Kidney (tissue), 13 donors: ENCODE measurements at regions not wholly inside any gene's neighbourhood (a gene's known extent, or its start where the extent isn't known, plus 50 kb on each side); places are given as distances from the start of the nearest gene placed in this dataset.
"Not testable (repeated sequence)": the region's sequence is repeated elsewhere in the genome, so short reads cannot be mapped to it uniquely, and the experiment has no call there.

Experiments used
- DNase-seq, 5 donors: peaks; one replicate each; pipeline ENCODE4 v3.0.0-alpha.2; 2013 to 2020
- FAIRE-seq: peaks from 2 replicates; lab custom pipeline; 2012; peaks lifted over from hg19 to GRCh38; lab: Jason Lieb, UNC
- H3K27ac ChIP-seq, 2 donors: one replicate each; pipeline ENCODE4 v1.7.0; 2013; ENCODE audit warnings: low read depth in 2 of 2, low read length in 2 of 2, inconsistent platforms in 1 of 2
- H3K27me3 ChIP-seq: one replicate; pipeline ENCODE4 v1.7.1; 2013; ENCODE audit warnings: low read length, inconsistent platforms; ENCODE audit not compliant: control insufficient read depth, insufficient read depth
- H3K36me3 ChIP-seq, 3 donors: one replicate each; pipeline versions ENCODE4 v1.7.0 to v1.7.1; 2013; ENCODE audit warnings: low read length in 3 of 3, control low read depth in 1 of 3, inconsistent platforms in 1 of 3; ENCODE audit not compliant: insufficient read depth in 3 of 3, control insufficient read depth in 2 of 3
- H3K4me1 ChIP-seq, 3 donors: one replicate each; pipeline versions ENCODE4 v1.7.0 to v1.7.1; 2013; ENCODE audit warnings: low read length in 3 of 3, inconsistent platforms in 1 of 3, low read depth in 1 of 3; ENCODE audit not compliant: control insufficient read depth in 2 of 3, insufficient read depth in 2 of 3
- H3K4me3 ChIP-seq, 3 donors: one replicate each; pipeline versions ENCODE4 v1.7.0 to v1.8.1; 2013; ENCODE audit warnings: low read length in 3 of 3, control low read depth in 1 of 3, inconsistent platforms in 1 of 3
- H3K9ac ChIP-seq, 3 donors: one replicate each; pipeline versions ENCODE4 v1.7.0 to v1.7.1; 2013; ENCODE audit warnings: low read length in 3 of 3, control low read depth in 1 of 3, inconsistent platforms in 1 of 3
- H3K9me3 ChIP-seq, 3 donors: one replicate each; pipeline versions ENCODE4 v1.7.0 to v1.7.1; 2013; ENCODE audit warnings: low read length in 3 of 3, control low read depth in 1 of 3, inconsistent platforms in 1 of 3; ENCODE audit not compliant: control insufficient read depth in 2 of 3, insufficient read depth in 1 of 3
- intact Hi-C: fragments of 100-400 bp; cut with DNase I; formaldehyde crosslinking; loops from one replicate; pipeline ENCODE4 v1.11.1; 2022
- TF ChIP-seq, protein P1 (sequence below): IDR thresholded peaks from 3 replicates; pipeline ENCODE4 v1.5.1; 2012; ENCODE audit warnings: mild to moderate bottlenecking, moderate library complexity, borderline replicate concordance; ENCODE audit not compliant: insufficient read depth; ENCODE audit errors: extremely low read depth
- donor health status: control.
- donor health status: control.
- donor health status: control.
- donor health status: control.
- donor health status: control.
- donor health status: DM: yes; HTN: yes; CAD: no.
- donor health status: Normal renal cell carcinoma (clear cell type).

DNA sequence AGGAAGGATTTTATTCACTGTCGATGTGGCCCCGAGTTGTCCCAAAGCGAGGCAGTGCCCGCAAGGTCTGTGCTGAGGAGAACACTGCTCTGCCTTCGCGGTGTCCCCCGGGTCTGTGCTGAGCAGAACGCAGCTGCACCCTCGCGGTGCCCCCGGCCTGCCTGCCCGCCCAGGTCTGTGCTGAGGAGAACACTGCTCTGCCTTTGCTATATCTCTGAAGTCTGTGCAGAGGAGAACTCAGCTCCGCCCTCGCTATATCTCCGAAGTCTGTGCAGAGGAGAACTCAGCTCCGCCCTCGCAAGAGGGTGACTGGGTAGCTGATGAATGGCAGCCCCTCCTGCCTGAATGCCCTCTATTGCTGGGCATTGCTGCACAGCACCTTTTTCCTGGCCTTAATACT lies 249.4 kb upstream of the POTED start:
- not testable (repeated sequence) for H3K27me3 ChIP-seq

DNA sequence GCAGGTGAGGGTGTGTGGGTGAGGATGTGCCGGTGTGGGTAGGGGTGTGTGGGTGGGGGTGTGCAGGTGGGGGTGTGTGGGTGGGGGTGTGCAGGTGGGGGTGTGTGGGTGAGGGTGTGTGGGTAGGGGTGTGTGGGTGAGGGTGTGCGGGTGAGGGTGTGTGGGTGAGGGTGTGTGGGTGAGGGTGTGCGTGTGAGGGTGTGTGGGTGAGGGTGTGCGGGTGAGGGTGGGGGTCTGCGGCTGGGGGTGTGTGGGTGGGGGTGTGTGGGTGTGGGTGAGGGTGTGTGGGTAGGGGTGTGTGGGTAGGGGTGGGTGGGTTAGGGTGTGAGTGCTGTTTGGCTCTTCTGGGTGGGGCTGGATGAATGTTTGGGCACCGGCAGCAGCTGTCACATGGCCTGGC lies 241.4 kb upstream of the POTED start:
- intact Hi-C loops: no loop called here
- no peak for DNase-seq
- H3K4me1 ChIP-seq: no peaks in the 10 kb centered on the region
- no peaks in the 10 kb centered on the region for H3K36me3 ChIP-seq
- H3K9me3 ChIP-seq: no peaks in the 10 kb centered on the region
- TF ChIP-seq, protein P1, sequence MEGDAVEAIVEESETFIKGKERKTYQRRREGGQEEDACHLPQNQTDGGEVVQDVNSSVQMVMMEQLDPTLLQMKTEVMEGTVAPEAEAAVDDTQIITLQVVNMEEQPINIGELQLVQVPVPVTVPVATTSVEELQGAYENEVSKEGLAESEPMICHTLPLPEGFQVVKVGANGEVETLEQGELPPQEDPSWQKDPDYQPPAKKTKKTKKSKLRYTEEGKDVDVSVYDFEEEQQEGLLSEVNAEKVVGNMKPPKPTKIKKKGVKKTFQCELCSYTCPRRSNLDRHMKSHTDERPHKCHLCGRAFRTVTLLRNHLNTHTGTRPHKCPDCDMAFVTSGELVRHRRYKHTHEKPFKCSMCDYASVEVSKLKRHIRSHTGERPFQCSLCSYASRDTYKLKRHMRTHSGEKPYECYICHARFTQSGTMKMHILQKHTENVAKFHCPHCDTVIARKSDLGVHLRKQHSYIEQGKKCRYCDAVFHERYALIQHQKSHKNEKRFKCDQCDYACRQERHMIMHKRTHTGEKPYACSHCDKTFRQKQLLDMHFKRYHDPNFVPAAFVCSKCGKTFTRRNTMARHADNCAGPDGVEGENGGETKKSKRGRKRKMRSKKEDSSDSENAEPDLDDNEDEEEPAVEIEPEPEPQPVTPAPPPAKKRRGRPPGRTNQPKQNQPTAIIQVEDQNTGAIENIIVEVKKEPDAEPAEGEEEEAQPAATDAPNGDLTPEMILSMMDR: no peak
- no peak overlapping the region for H3K9ac ChIP-seq
- H3K4me3 ChIP-seq: no peak overlapping the region
- H3K27ac ChIP-seq: no peak overlapping the region
- no peak for FAIRE-seq
- no peaks in the 10 kb centered on the region for H3K27me3 ChIP-seq

More for the DNA sequence above, 249.4 kb upstream of the POTED start:
- H3K9me3 ChIP-seq, H3K27ac ChIP-seq, H3K36me3 ChIP-seq, FAIRE-seq, H3K4me3 ChIP-seq, intact Hi-C loops, DNase-seq, H3K9ac ChIP-seq, H3K4me1 ChIP-seq: not testable (repeated sequence)

DNA sequence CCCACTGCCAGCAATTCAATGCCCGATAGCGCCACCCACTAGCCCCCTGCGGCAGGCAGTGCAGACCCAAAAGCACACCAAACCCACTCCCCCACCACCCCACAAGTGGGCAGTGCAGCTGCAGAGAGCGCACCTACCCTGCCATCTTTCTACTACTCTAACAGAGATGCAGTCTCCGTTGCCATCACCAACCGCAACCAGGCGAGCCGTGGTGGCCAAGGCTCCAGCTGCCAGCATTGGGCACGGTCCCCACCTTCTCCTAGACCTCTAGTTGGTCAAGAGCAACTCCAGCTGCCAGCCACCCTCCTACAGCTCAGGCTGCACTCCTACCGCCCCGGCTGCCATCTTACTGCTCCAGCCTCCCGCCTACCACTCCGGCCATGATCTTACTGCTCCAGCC lies 236.9 kb upstream of the POTED start:
- H3K27me3 ChIP-seq, H3K27ac ChIP-seq, H3K36me3 ChIP-seq, intact Hi-C loops, H3K9me3 ChIP-seq, H3K9ac ChIP-seq, DNase-seq, H3K4me1 ChIP-seq, H3K4me3 ChIP-seq, FAIRE-seq: not testable (repeated sequence)

DNA sequence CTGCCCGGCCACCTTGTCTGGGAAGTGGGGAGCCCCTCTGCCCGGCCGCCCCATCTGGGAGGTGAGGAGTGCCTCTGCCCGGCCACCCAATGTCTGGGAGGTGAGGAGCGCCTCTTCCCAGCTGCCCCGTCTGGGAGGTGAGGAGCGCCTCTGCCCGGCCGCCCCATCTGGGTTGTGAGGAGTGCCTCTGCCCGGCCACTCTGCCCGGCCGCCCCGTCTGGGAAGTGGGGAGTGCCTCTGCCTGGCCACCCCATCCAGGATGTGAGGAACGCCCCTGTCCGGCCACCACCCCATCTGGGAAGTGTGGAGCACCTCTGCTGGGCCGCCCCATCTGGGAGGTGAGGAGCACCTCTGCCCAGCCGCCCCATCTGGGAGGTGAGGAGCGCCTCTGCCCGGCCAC lies 230.6 kb upstream of the POTED start:
- H3K27ac ChIP-seq, H3K4me3 ChIP-seq, FAIRE-seq, H3K36me3 ChIP-seq, H3K27me3 ChIP-seq, H3K9me3 ChIP-seq, intact Hi-C loops, H3K4me1 ChIP-seq, H3K9ac ChIP-seq: not testable (repeated sequence)
- peak in 1 of 5 donors; percentile 61 for DNase-seq

DNA sequence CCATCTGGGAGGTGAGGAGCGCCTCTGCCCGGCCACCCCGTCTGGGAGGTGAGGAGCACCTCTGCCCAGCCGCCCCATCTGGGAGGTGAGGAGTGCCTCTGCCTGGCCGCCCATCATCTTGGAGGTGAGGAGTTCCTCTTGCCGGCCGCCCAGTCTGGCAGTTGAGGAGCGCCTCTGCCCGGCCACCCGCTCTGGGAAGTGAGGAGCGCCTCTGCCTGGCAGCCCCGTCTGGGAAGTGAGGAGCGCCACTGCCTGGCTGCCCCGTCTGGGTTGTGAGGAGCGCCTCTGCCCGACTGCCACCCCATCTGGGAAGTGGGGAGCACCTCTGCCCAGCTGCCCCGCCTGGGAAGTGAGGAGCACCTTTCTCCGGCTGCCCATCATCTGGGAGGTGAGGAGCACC lies 230.0 kb upstream of the POTED start:
- H3K4me3 ChIP-seq, intact Hi-C loops, H3K4me1 ChIP-seq, H3K27me3 ChIP-seq, H3K27ac ChIP-seq, H3K9ac ChIP-seq, FAIRE-seq, H3K9me3 ChIP-seq, H3K36me3 ChIP-seq: not testable (repeated sequence)
- DNase-seq: peak in 1 of 5 donors; percentile 69

DNA sequence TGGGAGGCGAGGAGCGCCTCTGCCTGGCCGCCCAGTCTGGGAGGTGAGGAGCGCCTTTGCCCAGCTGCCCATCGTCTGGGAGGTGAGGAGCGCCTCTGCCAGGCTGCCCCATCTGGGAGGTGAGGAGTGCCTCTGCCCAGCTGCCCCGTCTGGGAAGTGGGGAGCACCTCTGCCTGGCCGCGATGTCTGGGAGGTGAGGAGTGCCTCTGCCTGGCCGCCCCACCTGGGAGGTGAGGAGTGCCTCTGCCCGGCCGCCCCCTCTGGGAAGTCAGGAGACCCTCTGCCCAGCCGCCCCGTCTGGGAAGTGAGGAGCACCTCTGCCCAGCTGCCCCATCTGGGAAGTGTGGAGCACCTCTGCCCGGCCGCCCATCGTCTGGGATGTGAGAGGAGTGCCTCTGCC lies 229.0 kb upstream of the POTED start:
- FAIRE-seq, intact Hi-C loops: not testable (repeated sequence)
- DNase-seq: peak in 1 of 5 donors; percentile 72

DNA sequence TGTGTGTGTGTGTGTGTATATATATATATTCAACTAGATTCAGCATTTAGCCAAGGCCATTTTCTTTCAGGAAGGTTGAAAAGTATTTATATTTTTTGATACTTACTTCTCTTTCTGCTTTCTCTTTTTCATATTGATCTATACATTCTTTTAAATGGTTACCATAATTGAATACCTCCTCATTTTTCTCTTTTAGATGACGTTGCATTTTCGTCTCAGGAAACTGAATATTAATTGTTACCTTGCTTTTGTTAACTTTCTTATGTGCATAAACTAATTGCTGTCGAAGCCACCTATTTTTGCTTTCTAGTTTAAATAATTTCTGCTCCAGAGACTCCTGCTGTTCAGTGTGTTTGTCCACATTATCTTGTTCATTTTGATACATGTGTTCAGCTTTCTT lies 225.4 kb upstream of the POTED start:
- intact Hi-C loops, H3K27me3 ChIP-seq, H3K9me3 ChIP-seq, DNase-seq, H3K4me1 ChIP-seq, H3K4me3 ChIP-seq, H3K36me3 ChIP-seq, H3K27ac ChIP-seq, FAIRE-seq, H3K9ac ChIP-seq: not testable (repeated sequence)

More for the DNA sequence above, 229.0 kb upstream of the POTED start:
- H3K27me3 ChIP-seq, H3K9ac ChIP-seq, H3K27ac ChIP-seq, H3K36me3 ChIP-seq, H3K9me3 ChIP-seq, H3K4me1 ChIP-seq, H3K4me3 ChIP-seq: not testable (repeated sequence)

DNA sequence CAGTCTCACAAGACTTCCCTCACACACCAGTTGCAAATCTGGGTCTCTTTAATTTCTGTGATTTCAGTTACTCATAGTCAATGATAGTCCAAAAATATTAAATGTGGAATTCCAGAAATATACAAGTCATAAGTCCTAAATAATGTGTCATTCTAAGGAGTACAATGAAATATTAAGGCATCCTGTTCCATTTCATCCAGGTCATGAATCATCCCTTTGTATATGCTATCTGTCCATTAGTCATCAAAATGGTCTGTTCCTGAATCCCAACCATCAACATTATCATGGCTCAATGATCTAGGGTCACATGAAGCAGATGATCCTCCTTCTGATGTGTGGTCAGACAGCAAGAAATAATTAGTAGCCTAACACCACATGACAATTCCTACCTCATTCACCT lies 200.4 kb upstream of the POTED start:
- H3K9me3 ChIP-seq, intact Hi-C loops, H3K4me1 ChIP-seq, H3K27me3 ChIP-seq, H3K27ac ChIP-seq, H3K9ac ChIP-seq, H3K4me3 ChIP-seq, H3K36me3 ChIP-seq, DNase-seq, FAIRE-seq: not testable (repeated sequence)
